ENCODE measurements at regions not wholly inside any gene's neighbourhood (a gene's known extent, or its start where the extent isn't known, plus 50 kb on each side); places are given as distances from the start of the nearest gene placed in this dataset.

- Histone ChIP-seq H3K4me1 (ENCODE audit: control insufficient read depth in 2 of 3, insufficient read depth in 2 of 3, low read depth in 1 of 3, low read length in 3 of 3) (no peaks in the 10 kb centered on the region), H3K36me3 (ENCODE audit: control insufficient read depth in 2 of 3, insufficient read depth in 3 of 3, low read length in 3 of 3) (peaks cover 0 to 4% (median 0%) of the 10 kb centered on the region in 3 donors), H3K4me3 (ENCODE audit: low read length in 3 of 3) (no peak overlapping the region), H3K9me3 (ENCODE audit: control insufficient read depth in 2 of 3, insufficient read depth in 1 of 3, low read length in 3 of 3) (no peaks in the 10 kb centered on the region), H3K9ac (ENCODE audit: low read length in 3 of 3) (no peak overlapping the region), H3K27me3 (ENCODE audit: control insufficient read depth, insufficient read depth, low read length) (no peaks in the 10 kb centered on the region), H3K27ac (ENCODE audit: low read depth in 2 of 2, low read length in 2 of 2) (no peak overlapping the region)
- FAIRE-seq (no peak), DNase-seq (no peak)
- TF ChIP-seq CTCF (IDR thresholded peaks at IDR 0.05; ENCODE audit: borderline replicate concordance, extremely low read depth, insufficient read depth) = no peak
- intact Hi-C loops (cut with DNase I) = no loop called here
Observed at GRCh38 chr1:245055752-245056151, 99.0 kb upstream of the KIF26B start.

- Histone ChIP-seq H3K9me3 (ENCODE audit: control insufficient read depth in 2 of 3, insufficient read depth in 1 of 3, low read length in 3 of 3) (no peaks in the 10 kb centered on the region), H3K36me3 (ENCODE audit: control insufficient read depth in 2 of 3, insufficient read depth in 3 of 3, low read length in 3 of 3) (peaks cover 0 to 4% (median 0%) of the 10 kb centered on the region in 3 donors), H3K27me3 (ENCODE audit: control insufficient read depth, insufficient read depth, low read length) (no peaks in the 10 kb centered on the region), H3K4me3 (ENCODE audit: low read length in 3 of 3) (no peak overlapping the region), H3K27ac (ENCODE audit: low read depth in 2 of 2, low read length in 2 of 2) (no peak overlapping the region), H3K4me1 (ENCODE audit: control insufficient read depth in 2 of 3, insufficient read depth in 2 of 3, low read depth in 1 of 3, low read length in 3 of 3) (no peaks in the 10 kb centered on the region), H3K9ac (ENCODE audit: low read length in 3 of 3) (no peak overlapping the region)
- DNase-seq = no peak
- TF ChIP-seq CTCF (IDR thresholded peaks at IDR 0.05; ENCODE audit: borderline replicate concordance, extremely low read depth, insufficient read depth) = no peak
- FAIRE-seq = no peak
- intact Hi-C loops (cut with DNase I) = no loop called here
Observed at GRCh38 chr1:245054507-245055270, 100.1 kb upstream of the KIF26B start.

- H3K4me1 ChIP-seq (ENCODE audit: control insufficient read depth in 2 of 3, insufficient read depth in 2 of 3, low read depth in 1 of 3, low read length in 3 of 3) = no peaks in the 10 kb centered on the region
- intact Hi-C loops (cut with DNase I) = no loop called here
- no peak overlapping the region for H3K9ac ChIP-seq (ENCODE audit: low read length in 3 of 3)
- no peaks in the 10 kb centered on the region for H3K27me3 ChIP-seq (ENCODE audit: control insufficient read depth, insufficient read depth, low read length)
- no peak overlapping the region for H3K27ac ChIP-seq (ENCODE audit: low read depth in 2 of 2, low read length in 2 of 2)
- FAIRE-seq = no peak
- DNase-seq = no peak
- no peaks in the 10 kb centered on the region for H3K9me3 ChIP-seq (ENCODE audit: control insufficient read depth in 2 of 3, insufficient read depth in 1 of 3, low read length in 3 of 3)
- TF ChIP-seq CTCF (IDR thresholded peaks at IDR 0.05; ENCODE audit: borderline replicate concordance, extremely low read depth, insufficient read depth) = no peak
- H3K4me3 ChIP-seq (ENCODE audit: low read length in 3 of 3) = no peak overlapping the region
- peaks cover 0 to 4% (median 0%) of the 10 kb centered on the region in 3 donors for H3K36me3 ChIP-seq (ENCODE audit: control insufficient read depth in 2 of 3, insufficient read depth in 3 of 3, low read length in 3 of 3)
Observed at GRCh38 chr1:245054105-245054504, 100.7 kb upstream of the KIF26B start.

All from kidney (tissue), 13 donors.